T-helper 17 cell (primary cell): ENCODE measurements at regions not wholly inside any gene's neighbourhood (a gene's known extent, or its start where the extent isn't known, plus 50 kb on each side); places are given as distances from the start of the nearest gene placed in this dataset.

Source experiments
- ATAC-seq: fragments of 150-1000 bp; cut with Tn5 transposase; 2 replicates; pipeline ENCODE4 v1.10.0; 2021; ENCODE audit warnings: mild to moderate bottlenecking, moderate library complexity
- DNase-seq, 3 donors: peaks; one replicate each; pipeline versions ENCODE4 v3.0.0 to v3.0.0-alpha.2; 2020 to 2021
- H3K9me3 ChIP-seq: one replicate; pipeline ENCODE4 v1.7.0; 2013; ENCODE audit warnings: low read length, mild to moderate bottlenecking; ENCODE audit not compliant: control insufficient read depth, poor library complexity, severe bottlenecking
- H3K27ac Mint-ChIP-seq: one replicate; pipeline ENCODE4 v1.8.0; 2022; ENCODE audit warnings: mild to moderate bottlenecking, moderate library complexity, mixed read lengths
- H3K27me3 Mint-ChIP-seq: one replicate; pipeline ENCODE4 v1.8.0; 2022; ENCODE audit warnings: mixed read lengths
- H3K36me3 Mint-ChIP-seq: one replicate; pipeline ENCODE4 v1.8.0; 2022; ENCODE audit warnings: low read depth, mixed read lengths
- H3K4me1 Mint-ChIP-seq: one replicate; pipeline ENCODE4 v1.8.0; 2022; ENCODE audit warnings: mild to moderate bottlenecking, mixed read lengths
- H3K4me3 Mint-ChIP-seq: one replicate; pipeline ENCODE4 v1.8.0; 2022; ENCODE audit warnings: mild to moderate bottlenecking, moderate library complexity, mixed read lengths

DNA sequence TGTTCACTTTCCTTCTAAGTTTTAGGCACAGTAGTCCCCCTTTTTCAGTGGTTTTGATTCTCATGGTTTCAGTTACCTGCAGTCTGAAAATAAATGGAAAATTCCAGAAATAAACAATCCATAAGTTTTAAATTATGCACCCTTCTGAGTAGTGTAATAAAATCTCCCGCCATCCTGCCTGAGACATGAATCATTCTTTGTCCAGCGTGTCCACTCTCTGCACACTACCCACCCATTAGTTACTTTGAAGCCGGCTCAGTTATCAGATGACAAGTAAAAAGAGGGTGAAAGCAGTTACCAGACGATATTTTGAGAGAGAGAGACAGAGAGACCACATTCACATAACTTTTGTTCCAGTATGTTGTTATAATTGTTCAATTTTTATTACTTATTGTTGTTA lies 400.5 kb downstream of the TMX3 start:
- DNase-seq, result no peak
- Mint-ChIP-seq H3K4me1 (no peaks in the 10 kb centered on the region), H3K36me3 (no peaks in the 10 kb centered on the region), H3K27ac (no peak overlapping the region), H3K4me3 (no peak overlapping the region), H3K27me3 (no peaks in the 10 kb centered on the region)
- ATAC-seq, result no peak
- no peaks in the 10 kb centered on the region for H3K9me3 ChIP-seq

DNA sequence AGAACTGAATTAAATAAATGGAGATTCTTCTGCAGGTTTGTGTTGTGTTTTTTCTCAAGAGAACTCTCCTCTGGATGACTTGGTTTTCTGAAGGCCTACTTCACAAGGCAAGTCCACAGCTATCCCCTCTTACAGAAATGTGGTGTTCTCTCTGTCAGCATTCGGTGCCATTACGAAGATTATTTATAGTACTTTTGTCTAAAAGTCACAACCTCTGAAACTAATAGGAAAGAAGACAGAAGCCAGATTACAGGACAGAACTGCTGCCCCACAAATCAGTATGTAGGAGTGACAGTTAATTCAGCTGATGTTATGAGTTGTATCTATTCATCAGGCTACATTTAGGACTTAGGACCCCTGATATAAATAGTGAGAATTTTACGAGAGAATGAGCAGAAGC lies 413.5 kb downstream of the TMX3 start:
- no peak for ATAC-seq
- Mint-ChIP-seq H3K27me3 (no peaks in the 10 kb centered on the region), H3K4me3 (no peak overlapping the region), H3K27ac (no peak overlapping the region), H3K36me3 (no peaks in the 10 kb centered on the region), H3K4me1 (peaks cover 2% of the 10 kb centered on the region)
- DNase-seq, result no peak
- no peaks in the 10 kb centered on the region for H3K9me3 ChIP-seq

DNA sequence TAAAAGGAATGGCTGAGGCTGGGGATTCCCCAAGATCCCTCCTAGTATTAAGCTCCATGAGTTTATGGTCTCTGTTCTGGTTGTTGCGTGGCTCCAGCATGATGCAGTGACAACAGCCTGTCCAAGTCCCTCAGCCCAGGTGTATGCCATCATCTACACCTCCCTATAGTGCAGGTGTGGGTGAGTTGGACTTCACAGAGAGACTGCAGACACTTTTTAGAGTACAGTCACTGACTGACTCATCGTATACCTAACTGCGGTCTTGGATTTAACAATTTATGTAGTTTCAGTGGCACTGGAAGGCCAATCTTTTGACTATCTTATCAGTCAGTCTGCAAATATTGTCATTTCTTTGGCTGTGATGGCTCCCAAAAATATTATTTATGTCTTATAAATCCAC lies 415.0 kb downstream of the TMX3 start:
- Mint-ChIP-seq H3K27me3 (no peaks in the 10 kb centered on the region), H3K36me3 (no peaks in the 10 kb centered on the region), H3K27ac (no peak overlapping the region), H3K4me1 (peaks cover 2% of the 10 kb centered on the region), H3K4me3 (no peak overlapping the region)
- H3K9me3 ChIP-seq, result no peaks in the 10 kb centered on the region
- DNase-seq (no peak), ATAC-seq (no peak)

DNA sequence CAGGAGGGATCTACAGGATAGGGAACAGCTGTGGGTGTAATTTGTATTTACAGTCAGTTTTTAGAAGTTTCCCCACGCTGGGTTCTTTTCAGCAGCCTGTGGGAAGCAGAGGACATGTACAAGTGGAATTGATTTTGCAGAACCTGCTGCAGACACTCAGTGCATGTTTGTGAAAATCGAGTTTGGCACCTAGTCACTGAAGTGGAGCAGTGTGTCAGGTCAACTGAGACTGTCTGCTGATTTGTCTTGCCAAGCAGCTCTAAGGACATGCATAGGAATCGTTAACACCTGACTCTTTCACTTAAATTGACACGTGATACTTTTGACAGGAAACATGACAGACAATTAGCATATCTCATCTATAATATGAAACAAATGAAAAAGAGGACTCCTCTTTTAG lies 416.6 kb downstream of the TMX3 start:
- Mint-ChIP-seq H3K4me3 (no peak overlapping the region), H3K4me1 (peaks cover 2% of the 10 kb centered on the region), H3K36me3 (no peaks in the 10 kb centered on the region), H3K27me3 (no peaks in the 10 kb centered on the region), H3K27ac (no peak overlapping the region)
- no peaks in the 10 kb centered on the region for H3K9me3 ChIP-seq
- DNase-seq (no peak), ATAC-seq (no peak)

DNA sequence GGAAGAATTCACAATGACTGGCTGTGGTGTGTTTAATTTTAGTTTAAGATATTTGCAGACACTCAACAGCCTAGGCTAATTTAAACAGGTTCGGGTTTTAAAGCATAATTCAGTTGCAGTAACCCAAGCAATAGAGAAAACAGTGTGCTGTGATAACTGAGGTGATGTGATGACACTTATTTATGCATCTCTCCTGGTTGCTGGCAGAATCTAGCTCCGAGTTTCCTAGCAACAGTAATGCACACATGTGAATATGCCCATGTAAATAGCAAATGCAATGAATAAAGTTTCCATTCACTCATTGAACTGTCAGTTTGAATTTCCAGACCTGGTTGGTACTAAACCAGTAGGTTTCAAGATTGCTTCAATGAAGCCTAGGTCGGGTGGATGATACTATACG lies 426.5 kb downstream of the TMX3 start:
- H3K9me3 ChIP-seq, result no peaks in the 10 kb centered on the region
- Mint-ChIP-seq H3K36me3 (no peaks in the 10 kb centered on the region), H3K27me3 (no peaks in the 10 kb centered on the region), H3K4me3 (no peak overlapping the region), H3K27ac (no peak overlapping the region), H3K4me1 (no peaks in the 10 kb centered on the region)
- DNase-seq, result no peak
- ATAC-seq, result no peak

DNA sequence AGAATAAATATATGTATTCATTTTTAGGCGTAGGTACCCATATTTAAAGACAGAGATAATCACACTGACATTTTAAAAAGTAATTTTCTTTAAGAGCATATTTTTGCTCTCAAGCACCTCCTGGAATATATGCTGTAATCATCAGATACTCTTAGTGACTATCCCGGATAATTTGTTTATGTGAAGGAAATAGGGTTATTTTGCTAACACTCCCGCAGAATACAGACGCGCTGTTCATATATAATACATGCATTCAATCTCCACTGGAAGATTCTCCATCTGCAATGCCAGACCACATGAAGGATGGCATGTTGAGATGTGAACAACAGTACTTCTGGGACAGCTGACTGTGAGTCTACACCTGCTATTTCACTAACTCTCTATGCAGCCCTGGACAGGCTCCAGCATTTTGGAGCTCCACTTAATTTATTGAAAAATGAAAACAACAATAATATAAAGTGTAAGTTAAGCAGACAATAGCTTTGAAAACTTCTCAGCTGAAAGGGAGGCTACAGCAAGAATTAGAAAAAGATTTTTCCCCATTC lies 430.6 kb downstream of the TMX3 start:
- H3K27me3 Mint-ChIP-seq, result no peaks in the 10 kb centered on the region
- H3K27ac Mint-ChIP-seq, result no peak overlapping the region
- no peaks in the 10 kb centered on the region for H3K36me3 Mint-ChIP-seq
- H3K4me3 Mint-ChIP-seq, result no peak overlapping the region
- H3K4me1 Mint-ChIP-seq, result no peaks in the 10 kb centered on the region
- ATAC-seq (no peak), DNase-seq (no peak)
- H3K9me3 ChIP-seq, result no peaks in the 10 kb centered on the region

DNA sequence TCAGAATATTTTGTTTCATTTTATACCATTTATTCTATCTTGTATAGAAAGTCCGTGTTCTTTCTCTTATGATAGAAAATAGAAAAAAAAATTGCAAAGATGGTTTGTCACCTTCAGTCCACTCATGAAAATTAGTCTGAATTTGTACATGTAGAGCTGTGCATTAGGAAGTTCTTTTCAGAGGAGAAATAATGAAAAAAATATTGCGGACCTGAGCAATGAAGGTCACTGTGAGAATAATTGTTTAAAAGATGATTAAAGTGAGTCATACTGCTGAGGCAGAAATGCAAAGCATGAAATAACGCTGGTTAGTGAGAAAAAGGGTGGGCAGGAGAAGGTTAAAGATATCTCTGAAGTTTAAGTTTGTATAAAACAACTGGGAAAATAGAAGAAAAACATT lies 431.1 kb downstream of the TMX3 start:
- no peaks in the 10 kb centered on the region for H3K27me3 Mint-ChIP-seq
- ATAC-seq, result no peak
- no peak for DNase-seq
- no peak overlapping the region for H3K27ac Mint-ChIP-seq
- no peaks in the 10 kb centered on the region for H3K4me1 Mint-ChIP-seq
- no peaks in the 10 kb centered on the region for H3K9me3 ChIP-seq
- no peaks in the 10 kb centered on the region for H3K36me3 Mint-ChIP-seq
- no peak overlapping the region for H3K4me3 Mint-ChIP-seq

DNA sequence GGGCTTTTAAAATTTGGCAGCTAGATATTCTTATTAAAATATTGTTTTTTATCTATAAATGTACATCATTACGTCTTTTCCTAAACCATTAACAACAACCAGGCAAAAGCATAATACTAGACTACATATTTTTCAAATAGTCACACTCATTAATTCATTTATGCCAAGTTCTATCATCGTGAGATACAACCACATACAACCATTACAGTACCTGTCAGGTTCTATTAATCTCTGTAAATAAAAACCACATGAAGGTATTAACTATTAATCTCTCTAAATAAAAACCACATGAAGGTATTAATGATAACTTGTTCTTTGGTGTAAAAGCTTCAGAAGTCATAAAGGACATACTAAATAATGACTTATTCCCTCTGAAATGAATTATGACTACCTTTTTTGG lies 432.7 kb downstream of the TMX3 start:
- no peak for DNase-seq
- no peak for ATAC-seq
- H3K4me1 Mint-ChIP-seq, result no peaks in the 10 kb centered on the region
- no peak overlapping the region for H3K4me3 Mint-ChIP-seq
- no peaks in the 10 kb centered on the region for H3K9me3 ChIP-seq
- no peaks in the 10 kb centered on the region for H3K36me3 Mint-ChIP-seq
- no peak overlapping the region for H3K27ac Mint-ChIP-seq
- H3K27me3 Mint-ChIP-seq, result no peaks in the 10 kb centered on the region

DNA sequence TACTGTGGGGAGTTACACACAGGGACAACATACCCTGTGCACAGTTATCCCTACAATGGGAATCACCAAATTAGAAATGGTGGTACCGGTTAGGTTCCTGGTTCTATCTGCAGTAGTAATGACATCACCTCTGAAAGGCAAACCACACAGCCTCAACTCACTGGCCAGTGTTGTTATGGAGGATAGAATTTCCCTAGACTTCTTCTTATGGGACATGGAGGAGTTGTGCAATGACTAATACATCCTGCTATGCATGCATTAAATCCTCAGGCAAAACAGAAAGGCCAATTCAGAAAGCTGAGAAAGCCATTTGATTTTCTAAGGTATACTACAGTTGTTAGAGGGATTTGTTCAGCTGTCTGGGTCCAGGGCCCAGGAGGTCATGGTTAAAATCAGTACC lies 439.3 kb downstream of the TMX3 start:
- DNase-seq (no peak), ATAC-seq (no peak)
- Mint-ChIP-seq H3K4me3 (no peak overlapping the region), H3K36me3 (no peaks in the 10 kb centered on the region), H3K4me1 (no peaks in the 10 kb centered on the region), H3K27ac (no peak overlapping the region), H3K27me3 (no peaks in the 10 kb centered on the region)
- H3K9me3 ChIP-seq, result no peaks in the 10 kb centered on the region

DNA sequence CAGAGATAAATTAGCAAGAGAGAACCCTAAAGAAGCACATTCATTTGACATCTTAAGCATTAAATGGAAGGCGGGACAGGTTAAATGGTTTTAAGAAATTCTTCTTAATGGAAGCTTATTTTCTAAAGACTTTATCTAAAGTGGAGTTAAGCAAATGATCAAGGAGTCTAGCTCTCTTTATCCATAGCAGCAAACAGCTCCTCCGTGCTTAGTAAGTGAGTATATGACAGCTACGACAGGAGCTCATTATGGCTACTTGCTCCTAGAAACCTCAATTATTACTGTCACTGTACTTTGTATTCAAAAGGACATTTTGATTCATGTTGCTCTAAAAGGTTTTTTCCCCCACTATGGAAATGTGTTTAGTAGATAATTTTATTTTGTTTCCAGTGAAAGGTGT lies 444.9 kb downstream of the TMX3 start:
- Mint-ChIP-seq H3K4me1 (no peaks in the 10 kb centered on the region), H3K27ac (no peak overlapping the region), H3K36me3 (no peaks in the 10 kb centered on the region), H3K27me3 (no peaks in the 10 kb centered on the region), H3K4me3 (no peak overlapping the region)
- no peak for DNase-seq
- no peak for ATAC-seq
- H3K9me3 ChIP-seq, result no peaks in the 10 kb centered on the region

DNA sequence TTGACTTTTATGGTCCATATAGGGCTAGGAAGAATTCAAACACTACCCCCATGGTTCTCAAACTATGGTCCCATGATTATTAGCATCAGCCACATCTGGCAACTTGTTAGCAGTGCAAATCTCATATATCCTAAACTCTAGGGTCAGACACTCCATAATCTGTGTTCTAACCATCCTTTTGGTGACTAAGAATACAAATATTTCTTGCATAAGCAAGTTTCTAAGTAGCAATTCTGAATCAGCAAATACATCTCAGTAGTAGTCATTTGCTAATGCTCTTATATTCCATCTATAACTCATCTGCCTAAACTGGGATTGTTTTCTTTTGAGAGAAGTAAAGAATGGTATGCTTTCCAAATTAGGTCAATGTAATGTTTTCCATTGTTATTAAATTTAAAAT lies 447.3 kb downstream of the TMX3 start:
- no peaks in the 10 kb centered on the region for H3K4me1 Mint-ChIP-seq

DNA sequence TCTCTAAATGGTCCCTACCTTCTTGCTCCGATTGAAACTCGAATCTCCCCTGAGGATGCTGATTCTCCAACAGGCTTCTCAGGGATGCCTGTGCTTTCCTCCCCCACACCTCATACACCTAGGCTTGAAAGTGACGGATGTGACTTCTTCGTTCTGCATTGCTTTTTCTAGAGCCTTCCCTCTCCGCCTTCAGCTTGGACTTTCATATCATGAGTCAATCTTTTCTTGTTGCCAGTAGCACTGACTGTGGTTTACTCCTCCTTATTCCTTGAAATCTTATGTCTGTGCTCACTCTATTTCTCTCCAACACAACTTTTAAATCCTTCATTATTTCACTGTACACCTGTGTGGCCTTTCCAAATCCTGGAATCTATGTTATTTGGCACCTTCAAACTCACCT lies 451.4 kb downstream of the TMX3 start:
- no peaks in the 10 kb centered on the region for H3K4me1 Mint-ChIP-seq
- no peak for ATAC-seq

More for the DNA sequence above, 447.3 kb downstream of the TMX3 start:
- no peaks in the 10 kb centered on the region for H3K9me3 ChIP-seq
- no peaks in the 10 kb centered on the region for H3K36me3 Mint-ChIP-seq
- no peaks in the 10 kb centered on the region for H3K27me3 Mint-ChIP-seq
- H3K4me3 Mint-ChIP-seq, result no peak overlapping the region
- DNase-seq (no peak), ATAC-seq (no peak)
- no peak overlapping the region for H3K27ac Mint-ChIP-seq

DNA sequence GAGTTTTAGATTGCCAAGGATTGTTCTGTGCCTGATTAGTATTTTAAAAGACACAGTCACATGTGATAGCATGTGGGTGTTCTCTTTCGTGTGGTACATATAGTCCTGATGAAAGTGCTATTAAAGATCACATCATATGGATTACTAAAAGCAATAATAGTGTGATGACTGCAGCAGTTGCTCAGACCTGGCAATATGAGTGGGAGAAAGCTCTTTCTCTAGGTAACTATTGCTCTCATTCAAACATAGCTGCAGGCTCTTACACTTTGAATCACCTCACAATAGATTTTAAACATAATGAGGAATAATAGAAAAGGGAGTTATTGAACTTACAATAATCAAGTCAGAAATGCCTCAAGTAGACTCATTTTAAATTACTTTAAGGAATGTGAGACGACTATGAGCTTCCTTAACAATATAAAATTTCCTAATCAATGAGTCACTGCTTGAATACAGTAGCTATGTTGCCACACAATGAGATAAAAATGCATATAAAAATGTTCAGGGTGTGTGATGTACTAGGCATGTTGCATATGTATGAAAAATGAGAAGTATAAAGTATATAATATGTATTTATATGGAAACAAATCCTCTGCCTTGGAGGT lies 452.1 kb downstream of the TMX3 start:
- H3K4me3 Mint-ChIP-seq, result no peak overlapping the region

More for the DNA sequence above, 451.4 kb downstream of the TMX3 start:
- no peaks in the 10 kb centered on the region for H3K9me3 ChIP-seq
- Mint-ChIP-seq H3K36me3 (no peaks in the 10 kb centered on the region), H3K4me3 (no peak overlapping the region), H3K27ac (no peak overlapping the region), H3K27me3 (no peaks in the 10 kb centered on the region)
- no peak for DNase-seq

DNA sequence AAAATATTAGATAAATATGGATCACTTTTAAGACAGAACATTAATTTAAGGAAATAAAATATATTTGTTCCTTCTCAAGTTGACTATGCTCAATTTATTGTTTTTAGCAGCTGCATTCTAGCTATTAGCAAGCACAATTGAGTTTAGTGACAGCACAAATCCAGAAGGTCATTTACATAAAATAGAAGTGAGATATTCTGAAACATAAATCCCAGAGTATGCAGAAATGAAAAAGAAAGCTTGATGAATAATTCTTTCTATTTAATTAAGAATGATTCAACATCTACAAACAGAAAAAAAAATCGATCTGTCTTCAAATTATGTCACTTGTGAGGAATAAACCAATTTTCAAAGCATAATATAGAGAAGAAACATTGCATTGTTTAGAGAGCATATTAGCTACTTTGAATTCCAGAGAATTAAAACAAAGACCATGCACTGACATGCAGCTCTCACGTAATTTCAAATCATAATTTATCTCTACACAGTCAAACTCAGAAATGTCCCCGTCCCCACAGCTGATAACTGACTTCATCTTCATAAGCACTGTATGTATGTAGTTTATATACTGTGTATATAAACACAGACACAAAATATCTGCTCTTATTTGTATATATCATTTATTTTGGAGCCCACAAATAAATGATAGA lies 458.4 kb downstream of the TMX3 start:
- no peaks in the 10 kb centered on the region for H3K9me3 ChIP-seq
- Mint-ChIP-seq H3K4me1 (no peaks in the 10 kb centered on the region), H3K4me3 (no peak overlapping the region), H3K36me3 (no peaks in the 10 kb centered on the region), H3K27me3 (no peaks in the 10 kb centered on the region), H3K27ac (no peak overlapping the region)
- ATAC-seq, result no peak
- DNase-seq, result no peak

More for the DNA sequence above, 452.1 kb downstream of the TMX3 start:
- DNase-seq, result no peak
- Mint-ChIP-seq H3K4me1 (no peaks in the 10 kb centered on the region), H3K27me3 (no peaks in the 10 kb centered on the region), H3K36me3 (no peaks in the 10 kb centered on the region), H3K27ac (no peak overlapping the region)
- ATAC-seq, result no peak
- no peaks in the 10 kb centered on the region for H3K9me3 ChIP-seq
